ENCODE measurements at regions not wholly inside any gene's neighbourhood (a gene's known extent, or its start where the extent isn't known, plus 50 kb on each side); places are given as distances from the start of the nearest gene placed in this dataset.

GRCh38 chr12:65529771-65530435, 251.4 kb downstream of the MSRB3 start:
- no peaks in the 10 kb centered on the region for H3K9me2 ChIP-seq (ENCODE audit: insufficient read depth, low read length)
- no peak overlapping the region for H3K27ac ChIP-seq (ENCODE audit: low read depth, low read length, poor library complexity, severe bottlenecking)
- H3K4me2 ChIP-seq (ENCODE audit: low read length): no peak overlapping the region
- H3K4me3 ChIP-seq (ENCODE audit: low read depth, low read length, poor library complexity, severe bottlenecking): no peak overlapping the region
- H4K20me1 ChIP-seq (ENCODE audit: insufficient read depth, low read length): no peaks in the 10 kb centered on the region
- POLR2A ChIA-PET: no interaction called here
- CTCF ChIA-PET (ENCODE audit: unreplicated experiment): no interaction called here
- H3K36me3 ChIP-seq (ENCODE audit: insufficient read depth, low read length): no peaks in the 10 kb centered on the region
- no peak for TF ChIP-seq EZH2phosphoT487 (IDR thresholded peaks at IDR 0.05; ENCODE audit: borderline replicate concordance, low read depth, low read length)
- TF ChIP-seq, protein P1, sequence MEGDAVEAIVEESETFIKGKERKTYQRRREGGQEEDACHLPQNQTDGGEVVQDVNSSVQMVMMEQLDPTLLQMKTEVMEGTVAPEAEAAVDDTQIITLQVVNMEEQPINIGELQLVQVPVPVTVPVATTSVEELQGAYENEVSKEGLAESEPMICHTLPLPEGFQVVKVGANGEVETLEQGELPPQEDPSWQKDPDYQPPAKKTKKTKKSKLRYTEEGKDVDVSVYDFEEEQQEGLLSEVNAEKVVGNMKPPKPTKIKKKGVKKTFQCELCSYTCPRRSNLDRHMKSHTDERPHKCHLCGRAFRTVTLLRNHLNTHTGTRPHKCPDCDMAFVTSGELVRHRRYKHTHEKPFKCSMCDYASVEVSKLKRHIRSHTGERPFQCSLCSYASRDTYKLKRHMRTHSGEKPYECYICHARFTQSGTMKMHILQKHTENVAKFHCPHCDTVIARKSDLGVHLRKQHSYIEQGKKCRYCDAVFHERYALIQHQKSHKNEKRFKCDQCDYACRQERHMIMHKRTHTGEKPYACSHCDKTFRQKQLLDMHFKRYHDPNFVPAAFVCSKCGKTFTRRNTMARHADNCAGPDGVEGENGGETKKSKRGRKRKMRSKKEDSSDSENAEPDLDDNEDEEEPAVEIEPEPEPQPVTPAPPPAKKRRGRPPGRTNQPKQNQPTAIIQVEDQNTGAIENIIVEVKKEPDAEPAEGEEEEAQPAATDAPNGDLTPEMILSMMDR (conservative IDR thresholded peaks at IDR 0.05; ENCODE audit: low read length): no peak
- no peak for DNase-seq (ENCODE audit: low spot score)
- no peaks in the 10 kb centered on the region for H3K79me2 ChIP-seq (ENCODE audit: insufficient read depth, low read depth, low read length)
- BruUV-seq (replicated peaks): no TSS peak
- no peaks in the 10 kb centered on the region for H3K9me3 ChIP-seq (ENCODE audit: low read length)
- no peak overlapping the region for H2AFZ ChIP-seq (ENCODE audit: low read length)
- intact Hi-C loops (cut with micrococcal nuclease; ENCODE audit: unreplicated experiment): no loop called here
- H3K4me1 ChIP-seq (ENCODE audit: insufficient read depth, low read length, poor library complexity, severe bottlenecking): no peaks in the 10 kb centered on the region

DNA sequence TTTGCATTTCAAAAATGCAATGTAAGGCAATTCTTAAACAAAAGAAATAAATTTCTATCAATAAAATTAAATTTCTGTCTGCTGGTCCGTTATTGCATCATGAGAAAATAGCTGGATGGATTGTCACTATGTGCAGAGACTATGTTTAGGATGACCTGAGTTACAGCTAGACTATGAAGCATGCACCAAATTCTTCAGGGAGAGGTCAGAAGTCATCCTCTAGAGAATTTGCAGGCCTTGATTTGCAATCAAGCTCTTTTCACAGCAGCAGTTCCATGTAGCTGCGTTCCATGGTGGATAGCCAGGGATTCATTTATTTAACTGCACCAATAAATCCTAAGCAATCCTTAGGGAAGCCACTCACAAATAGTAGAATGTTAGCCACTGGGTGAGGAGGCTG, 253.7 kb downstream of the MSRB3 start:
- Histone ChIP-seq H2AFZ (ENCODE audit: low read length) (no peak overlapping the region), H3K79me2 (ENCODE audit: insufficient read depth, low read depth, low read length) (no peaks in the 10 kb centered on the region), H3K9me3 (ENCODE audit: low read length) (no peaks in the 10 kb centered on the region), H3K4me2 (ENCODE audit: low read length) (no peak overlapping the region), H3K27ac (ENCODE audit: low read depth, low read length, poor library complexity, severe bottlenecking) (no peak overlapping the region), H3K9me2 (ENCODE audit: insufficient read depth, low read length) (no peaks in the 10 kb centered on the region), H3K36me3 (ENCODE audit: insufficient read depth, low read length) (no peaks in the 10 kb centered on the region), H3K4me3 (ENCODE audit: low read depth, low read length, poor library complexity, severe bottlenecking) (no peak overlapping the region), H3K4me1 (ENCODE audit: insufficient read depth, low read length, poor library complexity, severe bottlenecking) (no peaks in the 10 kb centered on the region), H4K20me1 (ENCODE audit: insufficient read depth, low read length) (no peaks in the 10 kb centered on the region)
- ChIA-PET CTCF (ENCODE audit: unreplicated experiment) (no interaction called here), POLR2A (no interaction called here)
- TF ChIP-seq, protein P1 (conservative IDR thresholded peaks at IDR 0.05; ENCODE audit: low read length): no peak
- no peak for TF ChIP-seq EZH2phosphoT487 (IDR thresholded peaks at IDR 0.05; ENCODE audit: borderline replicate concordance, low read depth, low read length)
- no TSS peak for BruUV-seq (replicated peaks)
- DNase-seq (ENCODE audit: low spot score): no peak
- intact Hi-C loops (cut with micrococcal nuclease; ENCODE audit: unreplicated experiment): no loop called here

DNA sequence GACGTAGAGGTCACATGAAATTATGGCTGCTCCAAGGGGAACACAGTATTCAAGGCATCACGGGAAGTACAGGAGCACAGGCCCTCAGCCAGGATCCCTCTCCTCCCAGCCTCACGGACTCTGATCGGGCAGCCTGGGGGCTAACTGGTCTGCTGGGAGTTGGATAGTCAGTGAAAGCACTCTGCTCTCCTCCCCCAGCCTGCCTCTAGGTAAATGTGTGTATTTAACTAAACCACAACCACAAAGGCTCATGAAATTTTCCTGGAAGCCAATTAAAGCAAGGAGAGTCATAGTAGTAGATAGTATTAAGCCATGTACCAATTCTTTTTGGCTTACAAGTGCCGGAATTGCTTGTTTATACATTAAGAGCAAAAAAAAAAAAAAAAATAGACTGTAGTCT, 254.3 kb downstream of the MSRB3 start:
- no peak for DNase-seq (ENCODE audit: low spot score)
- intact Hi-C loops (cut with micrococcal nuclease; ENCODE audit: unreplicated experiment): no loop called here
- H3K27ac ChIP-seq (ENCODE audit: low read depth, low read length, poor library complexity, severe bottlenecking): no peak overlapping the region
- CTCF ChIA-PET (ENCODE audit: unreplicated experiment): no interaction called here
- no peaks in the 10 kb centered on the region for H3K9me2 ChIP-seq (ENCODE audit: insufficient read depth, low read length)
- no peaks in the 10 kb centered on the region for H4K20me1 ChIP-seq (ENCODE audit: insufficient read depth, low read length)
- H3K4me3 ChIP-seq (ENCODE audit: low read depth, low read length, poor library complexity, severe bottlenecking): no peak overlapping the region
- H3K4me2 ChIP-seq (ENCODE audit: low read length): no peak overlapping the region
- BruUV-seq (replicated peaks): no TSS peak
- H2AFZ ChIP-seq (ENCODE audit: low read length): no peak overlapping the region
- POLR2A ChIA-PET: interaction anchor here (0.5 kb wide), 1 partner anchor 1440 kb away, joined by 3 read pairs; no protein-coding TSS in a partner anchor
- H3K36me3 ChIP-seq (ENCODE audit: insufficient read depth, low read length): no peaks in the 10 kb centered on the region
- H3K4me1 ChIP-seq (ENCODE audit: insufficient read depth, low read length, poor library complexity, severe bottlenecking): no peaks in the 10 kb centered on the region
- H3K79me2 ChIP-seq (ENCODE audit: insufficient read depth, low read depth, low read length): no peaks in the 10 kb centered on the region
- no peaks in the 10 kb centered on the region for H3K9me3 ChIP-seq (ENCODE audit: low read length)
- TF ChIP-seq EZH2phosphoT487 (IDR thresholded peaks at IDR 0.05; ENCODE audit: borderline replicate concordance, low read depth, low read length): no peak
- TF ChIP-seq, protein P1 (conservative IDR thresholded peaks at IDR 0.05; ENCODE audit: low read length): no peak

Data from OCI-LY7 (cell line).